Panc1 (cell line): ENCODE measurements at regions not wholly inside any gene's neighbourhood (a gene's known extent, or its start where the extent isn't known, plus 50 kb on each side); places are given as distances from the start of the nearest gene placed in this dataset.

ENCODE experiments used
- ATAC-seq: fragments of 200-7000 bp; cut with Tn5 transposase; 2 replicates; pipeline ENCODE4 v1.9.1; 2020; ENCODE audit warnings: mild to moderate bottlenecking, moderate library complexity
- BruUV-seq: library from RNA; stranded (reverse); fragments of 400-500 nt; replicated peaks from 2 replicates; lab custom pipeline; 2021; lab: Mats Ljungman, UMichigan
- CTCF ChIA-PET: fragments of 300-600 bp; sonication (Branson Sonifier 250); formaldehyde crosslinking; loops from one replicate; lab custom pipeline; 2022; ENCODE audit warnings: antibody characterized with exemption; lab: Charles Lee
- POLR2A ChIA-PET: fragments of 300-600 bp; sonication (Branson Sonifier 250); formaldehyde crosslinking; loops from one replicate; lab custom pipeline; 2022; ENCODE audit warnings: antibody characterized with exemption; lab: Charles Lee
- DNase-seq: peaks from one replicate; pipeline ENCODE4 v3.0.0-alpha.2; 2010; ENCODE audit warnings: low read depth, low spot score
- H3K27ac ChIP-seq: 2 replicates; pipeline ENCODE4 v1.5.1; 2011; ENCODE audit warnings: mild to moderate bottlenecking, low read length, inconsistent platforms
- H3K27me3 ChIP-seq: fragments of 200-500 bp; sonication (Bioruptor generic); 2 replicates; pipeline ENCODE4 v1.6.0; 2014; ENCODE audit warnings: low read length, inconsistent platforms; ENCODE audit not compliant: control insufficient read depth, insufficient read depth
- H3K36me3 ChIP-seq: fragments of 200-500 bp; sonication (Bioruptor generic); 2 replicates; pipeline ENCODE4 v1.5.1; 2014; ENCODE audit warnings: inconsistent platforms, mild to moderate bottlenecking, low read length, moderate library complexity; ENCODE audit not compliant: control insufficient read depth, insufficient read depth
- H3K4me1 ChIP-seq: 2 replicates; pipeline ENCODE4 v1.5.1; 2011; ENCODE audit warnings: inconsistent platforms, mild to moderate bottlenecking, low read length, moderate library complexity; ENCODE audit not compliant: control insufficient read depth, insufficient read depth
- H3K4me3 ChIP-seq, 2 experiments: 2 replicates each; pipeline ENCODE4 v1.5.1; 2011 to 2012; ENCODE audit warnings: low read depth in 2 of 2, low read length in 2 of 2, mild to moderate bottlenecking in 2 of 2, inconsistent platforms in 1 of 2, moderate library complexity in 1 of 2
- H3K9me3 ChIP-seq: fragments of 200-500 bp; sonication (Bioruptor generic); 2 replicates; pipeline ENCODE4 v1.5.1; 2014; ENCODE audit warnings: low read depth, mild to moderate bottlenecking, inconsistent platforms, low read length, moderate library complexity; ENCODE audit not compliant: control insufficient read depth, insufficient read depth
- CTCF ChIP-seq: fragments of 450-650 bp; IDR thresholded peaks from 2 replicates; pipeline ENCODE4 v1.5.1; 2017; ENCODE audit warnings: mild to moderate bottlenecking
- POLR2AphosphoS5 ChIP-seq: IDR thresholded peaks from 2 replicates; pipeline ENCODE4 v1.6.1; 2012; ENCODE audit warnings: mild to moderate bottlenecking, low read depth, low read length, moderate library complexity
- REST ChIP-seq, 2 experiments: IDR thresholded peaks; 2 replicates each; pipeline ENCODE4 v1.6.1; 2011 to 2012; ENCODE audit warnings: low read depth in 2 of 2, control low read depth in 1 of 2, low read length in 1 of 2, mild to moderate bottlenecking in 1 of 2, moderate library complexity in 1 of 2; ENCODE audit not compliant: insufficient read depth in 1 of 2
- SIN3A ChIP-seq: IDR thresholded peaks from 2 replicates; pipeline ENCODE4 v1.6.1; 2012; ENCODE audit warnings: low read depth, mild to moderate bottlenecking, low read length, moderate library complexity, borderline replicate concordance; ENCODE audit not compliant: insufficient read depth
- TCF7L2 ChIP-seq: IDR thresholded peaks from 2 replicates; pipeline ENCODE4 v1.6.1; 2011; ENCODE audit warnings: mild to moderate bottlenecking, low read depth, low read length, inconsistent platforms
- in situ Hi-C: cut with HindIII; loops from 2 replicates; pipeline ENCODE4 v1.10.0; 2016; ENCODE audit warnings: low sequenced_read_pairs, low pct_unique_long_range_greater_than_20kb
- intact Hi-C: fragments of 100-400 bp; cut with micrococcal nuclease; formaldehyde crosslinking; loops from one replicate; pipeline ENCODE4 v1.10.0; 2022; ENCODE audit not compliant: unreplicated experiment

GRCh38 chr7:113968713-113969112 is 49.9 kb upstream of the PPP1R3A start:
- H3K27ac ChIP-seq, result no peak overlapping the region
- DNase-seq, result no peak
- H3K36me3 ChIP-seq, result no peaks in the 10 kb centered on the region
- intact Hi-C loops, result no loop called here
- H3K27me3 ChIP-seq, result no peaks in the 10 kb centered on the region
- TF ChIP-seq REST (IDR thresholded peaks at IDR 0.05; ENCODE audit: insufficient read depth in 1 of 2, low read depth in 2 of 2, low read length in 1 of 2) (no peak), TCF7L2 (no peak), CTCF (no peak), SIN3A (no peak), POLR2AphosphoS5 (no peak)
- no TSS peak for BruUV-seq
- ATAC-seq, result no peak
- ChIA-PET POLR2A (no interaction called here), CTCF (no interaction called here)
- in situ Hi-C loops, result no loop called here
- H3K4me1 ChIP-seq, result no peaks in the 10 kb centered on the region
- H3K4me3 ChIP-seq, result no peak overlapping the region
- H3K9me3 ChIP-seq, result no peaks in the 10 kb centered on the region
